Thyroid gland (tissue), 4 donors: ENCODE measurements at regions not wholly inside any gene's neighbourhood (a gene's known extent, or its start where the extent isn't known, plus 50 kb on each side); places are given as distances from the start of the nearest gene placed in this dataset.

Experiments
- DNase-seq, 2 donors: peaks; one replicate each; pipeline ENCODE4 v3.0.0-alpha.2; 2019
- H3K27ac ChIP-seq, 3 donors: fragments of 200-600 bp; sonication (generic); 1 replicate in 2 of 3; 2 replicates in 1 of 3; pipeline ENCODE4 v1.5.1; 2016 to 2019; ENCODE audit warnings: mild to moderate bottlenecking in 1 of 3, moderate library complexity in 1 of 3
- H3K27me3 ChIP-seq: fragments of 200-600 bp; sonication (generic); one replicate; pipeline ENCODE4 v1.5.1; 2019
- H3K36me3 ChIP-seq, 2 donors: fragments of 200-600 bp; sonication (generic); one replicate each; pipeline ENCODE4 v1.5.1; 2016 to 2019
- H3K4me1 ChIP-seq, 2 donors: fragments of 200-600 bp; sonication (generic); one replicate each; pipeline ENCODE4 v1.5.1; 2017 to 2019
- H3K4me3 ChIP-seq, 3 donors: fragments of 200-600 bp; sonication (generic); replicated peaks in 1 of 3; 1 replicate in 2 of 3; 2 replicates in 1 of 3; pipeline ENCODE4 v1.5.1; 2016; ENCODE audit warnings: mild to moderate bottlenecking in 1 of 3
- H3K9me3 ChIP-seq: fragments of 200-600 bp; sonication (generic); one replicate; pipeline ENCODE4 v1.5.1; 2017
- POLR2A ChIP-seq, 2 donors: fragments of 450-650 bp; IDR thresholded peaks; one replicate each; pipeline ENCODE4 v1.6.1; 2017; ENCODE audit warnings: antibody characterized with exemption in 2 of 2, mild to moderate bottlenecking in 2 of 2, moderate library complexity in 1 of 2
- WGBS, 2 donors: methylation state at CpG; one replicate each; pipeline ENCODE4 v1.1.5; 2017; 5-methylcytosine and 5-hydroxymethylcytosine counted together
- intact Hi-C: fragments of 100-400 bp; cut with DNase I; formaldehyde crosslinking; loops from one replicate; pipeline ENCODE4 v1.15.1; 2023
- TF ChIP-seq, protein P1 (sequence below), 6 experiments: fragments of 200-600 bp in 3 of 6; fragments of 450-650 bp in 3 of 6; sonication (generic) in 3 of 6; IDR thresholded peaks; one replicate each; pipeline ENCODE4 v1.5.1; 2016 to 2019; ENCODE audit warnings: antibody characterized with exemption in 6 of 6, mild to moderate bottlenecking in 2 of 6, inconsistent platforms in 1 of 6, moderate library complexity in 1 of 6

DNA sequence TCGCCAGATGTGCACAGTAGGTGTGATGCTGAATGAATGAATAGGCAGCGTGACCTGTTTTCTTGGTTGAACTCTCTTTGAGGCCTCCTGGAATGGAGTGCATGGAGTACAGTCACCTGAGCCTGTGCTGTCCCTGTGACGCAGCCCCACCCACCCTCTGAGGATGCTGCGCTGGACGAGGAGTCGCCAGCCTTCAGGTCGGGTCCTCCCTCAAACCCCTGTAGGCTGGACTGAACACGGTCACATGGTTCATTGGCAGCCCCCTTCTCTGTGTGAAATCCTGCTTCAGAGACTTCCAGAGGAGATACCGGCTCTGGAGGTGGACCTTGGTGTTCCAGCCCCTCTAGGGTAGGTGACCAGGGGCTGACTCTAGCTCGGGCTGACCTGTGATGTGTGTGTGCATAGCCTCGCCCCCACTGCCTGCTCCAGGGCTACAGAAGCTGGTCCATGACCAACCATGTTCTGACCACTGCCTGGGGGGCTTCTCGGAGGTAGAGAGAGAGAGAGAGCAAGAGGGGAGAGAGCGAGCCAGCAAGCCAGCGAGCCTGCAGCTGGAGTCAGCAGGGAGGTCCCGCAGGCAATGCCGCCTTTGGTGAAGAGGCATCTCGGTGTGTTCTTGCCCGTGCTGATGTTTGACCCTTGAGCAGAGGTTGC, 158.0 kb upstream of the RTL1 start:
- no peak overlapping the region for H3K27ac ChIP-seq
- no peaks in the 10 kb centered on the region for H3K4me1 ChIP-seq
- no peaks in the 10 kb centered on the region for H3K36me3 ChIP-seq
- no peaks in the 10 kb centered on the region for H3K9me3 ChIP-seq
- intact Hi-C loops = no loop called here
- TF ChIP-seq POLR2A (IDR thresholded peaks at IDR 0.05) = no peak
- TF ChIP-seq, protein P1, sequence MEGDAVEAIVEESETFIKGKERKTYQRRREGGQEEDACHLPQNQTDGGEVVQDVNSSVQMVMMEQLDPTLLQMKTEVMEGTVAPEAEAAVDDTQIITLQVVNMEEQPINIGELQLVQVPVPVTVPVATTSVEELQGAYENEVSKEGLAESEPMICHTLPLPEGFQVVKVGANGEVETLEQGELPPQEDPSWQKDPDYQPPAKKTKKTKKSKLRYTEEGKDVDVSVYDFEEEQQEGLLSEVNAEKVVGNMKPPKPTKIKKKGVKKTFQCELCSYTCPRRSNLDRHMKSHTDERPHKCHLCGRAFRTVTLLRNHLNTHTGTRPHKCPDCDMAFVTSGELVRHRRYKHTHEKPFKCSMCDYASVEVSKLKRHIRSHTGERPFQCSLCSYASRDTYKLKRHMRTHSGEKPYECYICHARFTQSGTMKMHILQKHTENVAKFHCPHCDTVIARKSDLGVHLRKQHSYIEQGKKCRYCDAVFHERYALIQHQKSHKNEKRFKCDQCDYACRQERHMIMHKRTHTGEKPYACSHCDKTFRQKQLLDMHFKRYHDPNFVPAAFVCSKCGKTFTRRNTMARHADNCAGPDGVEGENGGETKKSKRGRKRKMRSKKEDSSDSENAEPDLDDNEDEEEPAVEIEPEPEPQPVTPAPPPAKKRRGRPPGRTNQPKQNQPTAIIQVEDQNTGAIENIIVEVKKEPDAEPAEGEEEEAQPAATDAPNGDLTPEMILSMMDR (IDR thresholded peaks at IDR 0.05) = no peak
- H3K27me3 ChIP-seq = no peaks in the 10 kb centered on the region
- DNase-seq = no peak
- WGBS, 2 donors = 87 to 88% methylated on average over 18 of the region's 18 CpGs
- H3K4me3 ChIP-seq = no peak overlapping the region

DNA sequence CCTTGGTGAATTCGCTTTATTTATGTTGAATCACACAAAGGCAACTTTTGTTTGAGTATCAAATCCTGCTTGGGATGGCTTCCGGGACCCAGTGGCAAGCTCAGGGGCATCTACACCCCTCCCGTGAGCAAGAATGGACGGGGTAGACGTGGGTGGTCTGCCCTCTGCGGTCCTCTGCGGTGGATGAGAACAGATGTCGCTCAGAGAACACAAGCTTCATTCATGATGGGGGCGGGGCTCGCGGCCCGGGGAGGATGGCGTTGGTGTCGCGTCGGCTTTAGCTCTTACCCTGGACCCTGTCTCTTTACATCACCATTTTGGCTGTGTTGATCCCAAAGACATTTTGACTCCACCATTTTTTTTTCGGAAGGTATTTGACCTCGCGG, 158.5 kb upstream of the RTL1 start:
- H3K9me3 ChIP-seq = no peaks in the 10 kb centered on the region
- no peak overlapping the region for H3K4me3 ChIP-seq
- WGBS, 2 donors = 86 to 89% methylated on average over 19 of the region's 19 CpGs
- H3K36me3 ChIP-seq = no peaks in the 10 kb centered on the region
- H3K27me3 ChIP-seq = no peaks in the 10 kb centered on the region
- no peak for DNase-seq
- TF ChIP-seq, protein P1 (IDR thresholded peaks at IDR 0.05) = no peak
- TF ChIP-seq POLR2A (IDR thresholded peaks at IDR 0.05) = no peak
- H3K4me1 ChIP-seq = no peaks in the 10 kb centered on the region
- H3K27ac ChIP-seq = no peak overlapping the region
- intact Hi-C loops = no loop called here

DNA sequence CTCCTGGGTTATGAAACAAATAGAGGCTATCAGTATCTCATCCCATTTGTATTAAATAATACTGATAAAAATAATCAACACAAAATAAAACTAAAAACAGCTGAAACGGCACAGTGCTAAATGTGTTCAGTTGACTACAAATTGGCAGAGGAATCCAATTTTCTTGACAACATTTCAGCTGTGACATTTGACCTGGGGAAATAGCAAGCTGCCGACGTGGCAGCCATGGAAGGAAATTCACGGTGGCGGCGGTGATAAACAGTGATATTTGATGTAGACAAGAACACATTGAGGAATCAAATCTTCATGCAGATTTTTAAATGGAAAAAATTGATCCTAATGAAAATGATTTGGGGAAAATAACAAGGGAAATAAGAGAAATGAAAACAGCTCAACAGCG, 159.1 kb upstream of the RTL1 start:
- 80 to 81% methylated on average over 7 of the region's 7 CpGs for WGBS, 2 donors
- no peaks in the 10 kb centered on the region for H3K27me3 ChIP-seq
- H3K36me3 ChIP-seq = no peaks in the 10 kb centered on the region
- no peak for DNase-seq
- intact Hi-C loops = no loop called here
- H3K4me1 ChIP-seq = no peaks in the 10 kb centered on the region
- no peak overlapping the region for H3K4me3 ChIP-seq
- H3K27ac ChIP-seq = no peak overlapping the region
- H3K9me3 ChIP-seq = no peaks in the 10 kb centered on the region
- no peak for TF ChIP-seq POLR2A (IDR thresholded peaks at IDR 0.05)
- TF ChIP-seq, protein P1 (IDR thresholded peaks at IDR 0.05) = no peak

DNA sequence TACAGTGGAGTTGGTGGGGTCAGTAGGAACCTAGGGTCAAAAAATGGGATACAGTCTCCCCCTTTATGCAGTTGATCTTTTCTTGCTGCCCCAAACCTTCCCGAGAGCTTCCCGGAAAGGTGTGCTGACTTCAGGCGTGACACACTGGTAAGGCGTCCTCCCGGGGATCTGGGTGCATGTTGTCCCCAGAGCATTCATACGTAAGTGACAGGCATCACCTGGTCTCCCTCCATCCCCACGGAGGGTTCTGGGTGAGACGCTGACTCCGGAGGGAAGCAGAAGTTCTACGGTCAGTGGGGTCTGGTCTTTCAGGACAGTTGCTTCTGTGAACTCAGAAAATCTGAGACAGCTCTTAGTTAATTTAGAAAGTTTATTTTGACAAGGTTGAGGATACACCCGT, 159.6 kb upstream of the RTL1 start:
- Histone ChIP-seq H3K36me3 (no peaks in the 10 kb centered on the region), H3K27me3 (no peaks in the 10 kb centered on the region), H3K9me3 (no peaks in the 10 kb centered on the region), H3K4me1 (no peaks in the 10 kb centered on the region), H3K4me3 (no peak overlapping the region), H3K27ac (no peak overlapping the region)
- no peak for TF ChIP-seq POLR2A (IDR thresholded peaks at IDR 0.05)
- TF ChIP-seq, protein P1 (IDR thresholded peaks at IDR 0.05) = no peak
- WGBS, 2 donors = 87 to 97% methylated on average over 11 of the region's 11 CpGs
- DNase-seq = no peak
- intact Hi-C loops = no loop called here

DNA sequence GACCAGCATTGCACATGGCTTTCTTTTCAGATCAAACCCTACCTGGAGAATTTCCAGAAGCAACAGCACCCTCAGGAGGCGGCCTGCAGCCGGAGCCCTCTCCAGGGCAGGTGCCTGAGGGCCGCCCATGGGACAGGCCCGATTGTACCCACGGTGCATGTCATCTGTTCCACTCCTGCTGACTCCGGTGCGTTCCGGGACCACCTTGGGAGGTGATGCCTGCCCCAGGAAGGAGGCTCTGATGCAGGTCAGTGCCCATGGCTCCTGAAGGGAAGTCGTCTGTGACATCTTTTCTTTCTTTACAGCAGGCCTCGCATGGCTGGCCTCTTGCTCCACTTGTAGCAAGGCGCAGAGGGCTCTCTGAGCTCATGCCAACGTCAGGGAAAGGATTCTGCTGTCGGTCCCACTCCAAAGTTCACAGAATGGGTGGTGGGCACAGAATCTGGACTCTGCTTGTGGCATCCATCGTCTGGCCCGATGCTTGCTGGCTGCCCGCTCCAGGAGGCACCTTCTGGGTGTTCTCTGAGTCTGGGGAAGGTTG, 160.7 kb upstream of the RTL1 start:
- Histone ChIP-seq H3K27ac (no peak overlapping the region), H3K27me3 (no peaks in the 10 kb centered on the region), H3K4me3 (no peak overlapping the region), H3K36me3 (no peaks in the 10 kb centered on the region), H3K4me1 (no peaks in the 10 kb centered on the region), H3K9me3 (no peaks in the 10 kb centered on the region)
- intact Hi-C loops = no loop called here
- DNase-seq = no peak
- 58 to 68% methylated on average over 7 to 12 of the region's 16 CpGs for WGBS, 2 donors
- TF ChIP-seq, protein P1 (IDR thresholded peaks at IDR 0.05) = no peak
- TF ChIP-seq POLR2A (IDR thresholded peaks at IDR 0.05) = no peak
